ENCODE measurements at regions not wholly inside any gene's neighbourhood (a gene's known extent, or its start where the extent isn't known, plus 50 kb on each side); places are given as distances from the start of the nearest gene placed in this dataset.

- no peaks in the 10 kb centered on the region for H3K36me3 ChIP-seq (replicated peaks in 1 of 2; ENCODE audit: control insufficient read depth in 1 of 2, insufficient read depth in 2 of 2, low read length in 2 of 2)
- 80% methylated on average over 1 of the region's 2 CpGs for WGBS (ENCODE audit: insufficient coverage)
- no peak overlapping the region for H3K4me3 Mint-ChIP-seq
- no peaks in the 10 kb centered on the region for H3K9me3 ChIP-seq (replicated peaks in 1 of 2; ENCODE audit: control insufficient read depth in 1 of 2, insufficient read depth in 1 of 2, low read length in 2 of 2)
- H3K4me2 ChIP-seq (replicated peaks; ENCODE audit: extremely low read depth, low read length, poor library complexity, severe bottlenecking): no peak overlapping the region
- no peak overlapping the region for H2AFZ ChIP-seq (ENCODE audit: insufficient read depth, low read depth, low read length, poor library complexity, severe bottlenecking)
- H3K9me3 Mint-ChIP-seq: peaks cover 0 to 7% (median 3%) of the 10 kb centered on the region in 7 donors
- peaks cover 0 to 4% (median 0%) of the 10 kb centered on the region in 3 donors for H3K27me3 Mint-ChIP-seq (ENCODE audit: low read depth in 3 of 3)
- H3K4me1 Mint-ChIP-seq: no peaks in the 10 kb centered on the region
- intact Hi-C loops (cut with micrococcal nuclease): no loop called here
- no peak overlapping the region for H3K9ac ChIP-seq (ENCODE audit: insufficient read depth, low read length, poor library complexity, severe bottlenecking)
- H3K27ac Mint-ChIP-seq: no peak overlapping the region
- H3K27me3 ChIP-seq (ENCODE audit: control insufficient read depth in 2 of 2, insufficient read depth in 2 of 2, low read length in 2 of 2): no peaks in the 10 kb centered on the region
- no peak for TF ChIP-seq CTCF (IDR thresholded peaks at IDR 0.05)
- H3K79me2 ChIP-seq (ENCODE audit: insufficient read depth, low read length): no peaks in the 10 kb centered on the region
- no peak overlapping the region for H3K4me3 ChIP-seq (replicated peaks in 1 of 3; ENCODE audit: low read depth in 2 of 3, low read length in 3 of 3)
- no peak for DNase-seq
- no peaks in the 10 kb centered on the region for H3K4me1 ChIP-seq (ENCODE audit: control insufficient read depth in 1 of 2, insufficient read depth in 2 of 2, low read length in 2 of 2)
- H3K27ac ChIP-seq (ENCODE audit: low read depth in 1 of 2, low read length in 2 of 2): no peak overlapping the region
- H3K36me3 Mint-ChIP-seq: no peaks in the 10 kb centered on the region
- no peaks in the 10 kb centered on the region for H4K20me1 ChIP-seq (ENCODE audit: insufficient read depth, low read length)
Measured at GRCh38 chr14:53525608-53526007, 372.5 kb upstream of the DDHD1 start.

- H3K27me3 Mint-ChIP-seq (ENCODE audit: low read depth in 3 of 3): peaks cover 0 to 4% (median 0%) of the 10 kb centered on the region in 3 donors
- Histone ChIP-seq H4K20me1 (ENCODE audit: insufficient read depth, low read length) (no peaks in the 10 kb centered on the region), H3K27ac (ENCODE audit: low read depth in 1 of 2, low read length in 2 of 2) (no peak overlapping the region), H3K9ac (ENCODE audit: insufficient read depth, low read length, poor library complexity, severe bottlenecking) (no peak overlapping the region), H3K9me3 (replicated peaks in 1 of 2; ENCODE audit: control insufficient read depth in 1 of 2, insufficient read depth in 1 of 2, low read length in 2 of 2) (no peaks in the 10 kb centered on the region), H3K4me1 (ENCODE audit: control insufficient read depth in 1 of 2, insufficient read depth in 2 of 2, low read length in 2 of 2) (no peaks in the 10 kb centered on the region), H3K79me2 (ENCODE audit: insufficient read depth, low read length) (no peaks in the 10 kb centered on the region), H3K36me3 (replicated peaks in 1 of 2; ENCODE audit: control insufficient read depth in 1 of 2, insufficient read depth in 2 of 2, low read length in 2 of 2) (no peaks in the 10 kb centered on the region), H3K4me2 (replicated peaks; ENCODE audit: extremely low read depth, low read length, poor library complexity, severe bottlenecking) (no peak overlapping the region), H3K27me3 (ENCODE audit: control insufficient read depth in 2 of 2, insufficient read depth in 2 of 2, low read length in 2 of 2) (no peaks in the 10 kb centered on the region), H2AFZ (ENCODE audit: insufficient read depth, low read depth, low read length, poor library complexity, severe bottlenecking) (no peak overlapping the region), H3K4me3 (replicated peaks in 1 of 3; ENCODE audit: low read depth in 2 of 3, low read length in 3 of 3) (no peak overlapping the region)
- no peak for TF ChIP-seq CTCF (IDR thresholded peaks at IDR 0.05)
- no peaks in the 10 kb centered on the region for H3K4me1 Mint-ChIP-seq
- no peak for DNase-seq
- H3K9me3 Mint-ChIP-seq: peaks cover 0 to 7% (median 3%) of the 10 kb centered on the region in 7 donors
- WGBS (ENCODE audit: insufficient coverage): 77% methylated on average over 3 of the region's 4 CpGs
- no peak overlapping the region for H3K27ac Mint-ChIP-seq
- H3K4me3 Mint-ChIP-seq: no peak overlapping the region
- intact Hi-C loops (cut with micrococcal nuclease): no loop called here
- H3K36me3 Mint-ChIP-seq: no peaks in the 10 kb centered on the region
Measured at GRCh38 chr14:53524391-53524790, 371.3 kb upstream of the DDHD1 start.

Measured in CD14-positive monocyte (primary cell).